ENCODE measurements at regions not wholly inside any gene's neighbourhood (a gene's known extent, or its start where the extent isn't known, plus 50 kb on each side); places are given as distances from the start of the nearest gene placed in this dataset.
A peak's percentile ranks its signal among the peaks of the same experiment; 100 is the strongest.

GRCh38 chr20:11544029-11544678 lies 373.5 kb upstream of the BTBD3 start:
- TF ChIP-seq POLR2A (IDR thresholded peaks at IDR 0.05) (no peak), CTCF (IDR thresholded peaks at IDR 0.05) (peak; percentile 49 to 81 (median 66))
- H3K36me3 ChIP-seq, result no peaks in the 10 kb centered on the region
- intact Hi-C loops (cut with DNase I), result loop anchor here (2.0 to 10.0 kb wide), 21 partner anchors 259 to 1929 kb away; partner anchors contain the start of gene JAG1 (in 2 of the 10)
- no peaks in the 10 kb centered on the region for H3K27me3 ChIP-seq
- no peak overlapping the region for H3K27ac ChIP-seq
- ATAC-seq (peak; percentile 47 to 66 (median 60)), DNase-seq (peak in 2 of 5 donors; percentile 22 to 31)
- peaks cover 0 to 10% (median 0%) of the 10 kb centered on the region in 12 donors for H3K4me1 ChIP-seq
- H3K9me3 ChIP-seq, result no peaks in the 10 kb centered on the region
- 11 to 20% (median 16%) methylated on average over 10 of the region's 10 CpGs for WGBS, 4 donors
- H3K4me3 ChIP-seq, result peak overlapping the region in 2 of 12 donors; percentile 22 to 25

- 52 to 54% (median 53%) methylated on average over 7 of the region's 7 CpGs for WGBS, 4 donors
- H3K4me1 ChIP-seq, result peaks cover 0 to 10% (median 0%) of the 10 kb centered on the region in 12 donors
- H3K27ac ChIP-seq, result no peak overlapping the region
- no peaks in the 10 kb centered on the region for H3K9me3 ChIP-seq
- intact Hi-C loops (cut with DNase I), result loop anchor here (5.0 to 10.0 kb wide), 14 partner anchors 262 to 1935 kb away; partner anchors contain the start of gene JAG1 (in 2 of the 10)
- H3K4me3 ChIP-seq, result no peak overlapping the region
- peaks cover 0 to 4% (median 0%) of the 10 kb centered on the region in 9 donors for H3K27me3 ChIP-seq
- ATAC-seq (no peak), DNase-seq (no peak)
- no peaks in the 10 kb centered on the region for H3K36me3 ChIP-seq
- TF ChIP-seq CTCF (IDR thresholded peaks at IDR 0.05) (no peak), POLR2A (IDR thresholded peaks at IDR 0.05) (no peak)
Observed at GRCh38 chr20:11546939-11547338, 370.8 kb upstream of the BTBD3 start.

GRCh38 chr20:11549172-11550103 lies 368.3 kb upstream of the BTBD3 start:
- TF ChIP-seq CTCF (IDR thresholded peaks at IDR 0.05) (no peak), POLR2A (IDR thresholded peaks at IDR 0.05) (no peak)
- H3K4me3 ChIP-seq, result no peak overlapping the region
- H3K4me1 ChIP-seq, result peaks cover 0 to under 1% (median 0%) of the 10 kb centered on the region in 12 donors
- 70 to 73% (median 72%) methylated on average over 6 of the region's 6 CpGs for WGBS, 4 donors
- no peaks in the 10 kb centered on the region for H3K36me3 ChIP-seq
- peaks cover 0 to 4% (median 0%) of the 10 kb centered on the region in 9 donors for H3K27me3 ChIP-seq
- intact Hi-C loops (cut with DNase I), result loop anchor here (5.0 to 10.0 kb wide), 14 partner anchors 265 to 1937 kb away; partner anchors contain the start of gene JAG1 (in 2 of the 10)
- ATAC-seq, result no peak
- DNase-seq, result no peak
- H3K27ac ChIP-seq, result no peak overlapping the region
- no peaks in the 10 kb centered on the region for H3K9me3 ChIP-seq
